ENCODE measurements at regions not wholly inside any gene's neighbourhood (a gene's known extent, or its start where the extent isn't known, plus 50 kb on each side); places are given as distances from the start of the nearest gene placed in this dataset.

DNA sequence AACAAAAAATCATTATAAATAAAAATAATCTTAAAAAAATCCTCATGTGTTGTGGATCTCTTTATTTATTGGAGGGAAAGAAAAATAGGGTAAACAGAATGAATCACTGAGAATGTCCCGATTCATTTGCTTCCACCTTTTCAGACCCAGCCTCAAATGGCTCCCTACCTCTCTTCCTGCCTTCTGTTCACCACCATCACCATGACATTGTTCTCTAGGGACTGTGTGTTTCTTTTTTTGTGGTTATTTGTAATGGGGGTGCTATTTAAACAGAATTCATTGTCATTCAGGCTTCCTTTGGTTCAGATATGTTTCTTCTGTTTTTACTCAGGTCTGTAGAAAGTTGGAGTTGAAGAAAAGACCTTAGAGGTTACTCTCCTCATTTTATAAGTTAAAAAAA, 198.2 kb downstream of the KIF4B start:
- DNase-seq: no peak

DNA sequence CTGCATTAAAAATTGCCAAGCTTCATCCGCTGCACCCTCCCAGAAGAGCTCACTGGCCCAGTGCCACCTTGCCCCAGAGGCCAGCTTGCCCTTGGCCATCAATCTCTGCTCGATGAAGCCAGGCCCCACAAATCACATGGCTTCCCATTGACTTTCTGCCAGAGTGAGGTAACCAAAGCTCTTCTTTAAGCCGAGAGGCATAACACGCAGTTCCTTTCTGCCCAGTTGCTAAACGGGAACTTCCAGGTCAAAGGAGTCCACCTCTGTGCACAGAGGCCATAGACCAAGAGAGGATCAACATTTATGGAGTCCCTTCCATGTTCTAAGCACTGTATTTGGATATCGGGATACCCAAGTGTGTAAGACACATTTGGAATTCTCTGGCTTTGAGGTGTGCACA, 208.8 kb downstream of the KIF4B start:
- no peak for DNase-seq

DNA sequence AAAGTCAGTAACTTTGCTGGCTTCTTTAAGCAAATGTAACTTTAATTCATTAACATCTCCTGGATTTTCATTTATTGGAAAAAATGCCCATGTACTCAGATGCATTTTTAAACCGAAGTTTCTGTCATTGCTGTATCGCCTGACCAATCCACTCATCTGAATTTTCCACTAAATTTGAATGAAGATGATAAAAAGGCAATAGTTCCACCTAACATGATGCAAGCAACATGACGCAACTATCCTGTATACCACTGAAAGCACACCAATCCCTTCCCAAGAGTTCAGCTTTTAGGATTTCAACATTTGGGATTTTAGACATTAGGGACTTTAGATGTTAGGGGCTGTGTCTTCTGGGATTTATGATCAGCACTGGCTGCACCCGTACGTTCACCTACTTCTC, 215.6 kb downstream of the KIF4B start:
- DNase-seq: no peak

DNA sequence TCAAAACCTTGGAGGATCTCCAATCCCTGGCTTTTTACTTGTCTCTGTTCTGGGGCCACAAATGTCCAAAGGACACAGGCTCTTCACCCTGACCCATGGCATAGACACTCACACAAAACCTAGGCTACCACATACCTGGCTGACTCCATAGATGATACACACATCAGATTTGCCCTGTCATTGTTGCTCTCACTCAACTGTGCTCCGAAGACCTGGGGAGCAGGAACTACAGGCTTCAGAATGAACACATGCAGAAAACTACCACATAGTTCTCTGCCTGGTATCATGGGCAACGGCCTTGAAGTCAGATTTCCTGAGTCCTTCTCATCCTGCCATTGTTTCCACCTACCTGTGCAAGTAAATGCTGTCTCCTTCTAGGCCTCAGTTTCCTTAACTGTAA, 226.2 kb downstream of the KIF4B start:
- no peak for DNase-seq

DNA sequence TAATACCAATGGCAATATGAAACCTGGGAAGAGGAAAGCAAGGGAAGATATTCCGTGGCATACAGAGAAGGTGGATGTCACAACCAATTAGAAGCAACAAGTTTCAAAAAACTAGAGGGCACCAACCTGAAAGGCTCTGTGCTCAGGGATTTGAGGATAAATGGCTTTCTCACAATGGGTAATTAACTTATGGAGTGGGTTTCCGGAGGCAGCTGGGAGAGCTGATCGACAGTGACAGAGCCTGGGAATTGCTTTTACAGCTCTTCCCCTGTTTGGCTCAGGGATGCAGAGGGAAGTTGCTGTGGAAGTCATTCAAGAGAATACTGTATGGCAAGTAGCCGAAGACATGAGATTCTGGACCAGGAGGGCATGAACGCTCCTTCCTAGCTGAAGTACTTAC, 237.0 kb downstream of the KIF4B start:
- no peak for DNase-seq

DNA sequence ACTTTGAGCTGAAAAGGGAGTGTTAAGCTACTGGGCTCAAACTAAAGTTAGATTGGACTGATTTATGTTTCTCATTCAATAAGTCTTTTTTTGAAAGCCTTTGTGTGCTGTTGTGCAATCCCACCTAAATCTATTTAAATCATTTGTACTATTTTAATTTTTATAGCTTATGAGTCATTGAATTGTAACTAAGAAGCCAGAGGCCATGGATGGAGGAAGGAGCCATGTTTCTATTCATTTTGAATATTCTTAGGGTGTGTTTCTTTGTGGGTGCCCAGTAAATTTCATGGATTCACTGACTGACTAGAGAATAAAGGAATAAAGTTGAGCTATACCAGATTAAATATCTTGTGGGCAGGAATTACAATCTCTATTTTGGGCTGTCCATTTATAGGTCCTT, 238.5 kb downstream of the KIF4B start:
- no peak for DNase-seq

DNA sequence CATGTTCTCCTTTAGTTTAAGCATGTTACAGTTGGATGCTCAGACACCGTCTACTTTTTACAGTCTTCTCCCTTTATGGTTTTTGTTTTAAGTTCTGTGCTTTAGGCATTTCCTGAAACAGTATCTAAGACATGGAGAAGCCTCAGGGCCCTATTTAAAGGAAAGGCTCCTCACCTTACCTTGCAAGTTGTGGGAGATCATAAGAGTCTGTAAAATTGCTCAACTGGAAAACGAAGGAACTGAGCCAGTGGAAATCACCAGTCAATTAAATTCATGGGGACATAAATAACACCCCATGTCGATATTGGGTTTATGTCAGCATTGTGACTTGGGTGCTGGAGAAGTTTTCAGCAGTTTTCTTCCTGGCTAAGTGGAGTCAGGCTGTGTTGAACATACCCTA, 239.2 kb downstream of the KIF4B start:
- DNase-seq: no peak

DNA sequence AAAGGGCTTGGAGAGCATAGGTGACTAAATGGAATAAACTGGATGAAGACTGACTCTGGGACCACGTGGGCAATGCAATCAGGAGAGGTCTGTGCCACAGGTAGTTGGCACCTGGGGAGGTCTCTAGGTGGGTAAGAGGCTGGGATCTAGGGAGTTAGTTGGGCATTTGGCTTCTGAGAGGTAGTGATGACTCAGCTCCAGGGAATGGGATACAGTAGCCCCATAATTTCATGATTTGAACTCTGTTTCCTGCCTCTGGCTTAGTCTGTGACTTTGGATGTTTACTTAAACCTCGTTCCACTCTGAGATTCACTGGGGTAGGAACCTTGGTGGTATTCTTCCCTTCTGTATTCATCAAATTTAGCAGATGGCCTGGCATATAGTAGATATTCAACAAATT, 240.8 kb downstream of the KIF4B start:
- DNase-seq: no peak

DNA sequence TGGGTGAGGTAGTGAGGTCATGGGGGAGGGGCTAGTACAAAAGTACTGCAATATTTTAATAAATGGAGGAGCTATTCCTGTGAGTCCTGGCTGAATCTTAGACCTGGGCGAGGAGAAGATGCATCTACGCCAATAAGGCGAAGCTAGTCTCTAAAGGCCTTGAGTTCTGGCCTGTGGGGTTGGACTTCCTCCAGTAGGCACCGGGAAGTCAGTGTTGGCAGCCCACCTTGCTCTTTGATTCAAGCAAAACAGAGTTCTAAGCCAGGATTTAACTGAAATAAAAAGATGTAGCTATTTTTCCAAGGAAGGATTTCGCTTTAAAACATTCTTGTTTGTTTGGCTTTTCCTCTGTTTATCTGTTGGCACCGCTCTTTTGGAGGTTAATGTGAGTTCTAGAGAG, 244.6 kb downstream of the KIF4B start:
- DNase-seq: no peak

DNA sequence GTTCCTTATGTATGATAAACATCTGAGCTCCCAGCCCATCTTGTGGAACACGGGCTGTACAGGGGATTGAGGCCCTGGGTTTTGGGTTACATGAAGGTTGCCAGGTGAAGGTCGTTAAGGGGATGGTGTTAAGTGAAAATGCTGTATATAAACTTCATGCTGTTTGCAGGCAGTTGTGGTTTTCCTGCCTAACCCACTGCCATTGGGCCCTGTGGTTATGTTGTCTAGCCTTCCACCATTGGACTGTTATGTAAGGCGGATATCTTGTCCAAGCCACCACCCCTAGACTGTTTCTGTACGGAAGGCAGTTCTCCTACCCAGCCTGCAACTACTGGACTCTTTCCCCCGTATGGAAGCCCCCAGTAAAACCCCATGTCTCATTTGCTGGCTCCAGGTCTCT, 246.1 kb downstream of the KIF4B start:
- DNase-seq: no peak

DNA sequence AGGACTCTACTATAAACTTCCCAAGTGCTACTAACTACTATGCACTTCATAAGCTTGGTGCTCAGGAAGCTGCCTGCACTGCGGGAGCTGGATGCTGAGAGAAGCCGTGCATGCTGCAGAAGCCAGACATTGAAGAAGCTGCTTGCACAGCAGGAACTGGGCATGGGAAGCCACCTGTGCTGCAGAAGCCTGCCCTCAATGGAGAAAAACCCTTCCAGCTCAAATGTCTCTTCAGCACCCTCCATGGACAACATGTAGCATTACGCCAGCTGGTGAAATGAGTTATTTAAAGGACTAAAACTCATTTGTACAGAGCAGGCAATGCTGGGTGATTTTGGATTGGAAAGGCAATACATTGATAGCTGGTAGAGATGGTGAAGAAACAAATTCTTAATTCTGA, 247.2 kb downstream of the KIF4B start:
- DNase-seq: no peak

DNA sequence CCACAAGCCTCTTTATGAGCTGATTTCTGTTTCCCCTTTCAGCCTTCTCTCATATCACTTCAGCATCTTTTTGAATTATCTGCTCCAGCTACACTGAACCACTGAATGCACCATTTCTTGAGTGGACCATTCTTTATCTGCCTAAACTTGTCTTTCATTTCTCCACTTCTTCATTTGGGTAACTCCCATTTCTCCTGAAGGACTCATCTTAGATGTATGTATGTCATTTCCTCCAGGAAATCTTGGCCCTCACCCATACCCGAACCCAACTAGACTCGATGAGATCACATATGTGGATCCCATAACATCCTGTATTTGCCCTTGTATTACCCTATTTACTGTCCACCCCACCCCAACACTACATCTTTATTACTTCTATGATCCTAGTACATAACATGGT, 249.8 kb downstream of the KIF4B start:
- DNase-seq: no peak

DNA sequence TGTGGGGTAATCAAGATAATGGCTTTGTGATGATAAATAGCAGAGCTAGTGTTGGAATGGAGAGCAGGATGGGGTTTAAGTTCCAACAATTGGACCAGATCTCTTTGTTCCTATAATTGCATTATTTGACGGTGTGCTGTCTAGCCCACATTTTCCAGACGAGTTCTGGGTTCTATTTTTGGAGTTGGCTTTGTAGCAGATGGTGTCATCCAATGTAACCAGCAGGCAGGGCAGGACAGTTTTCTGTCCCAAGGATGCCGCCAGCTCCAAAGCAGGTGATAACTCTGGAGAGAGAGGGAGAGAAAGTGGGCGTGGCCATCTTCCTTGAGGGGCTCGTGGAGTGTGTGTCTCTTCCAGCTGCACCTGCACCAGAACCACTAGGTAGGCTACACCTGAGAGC, 251.3 kb downstream of the KIF4B start:
- DNase-seq: no peak

DNA sequence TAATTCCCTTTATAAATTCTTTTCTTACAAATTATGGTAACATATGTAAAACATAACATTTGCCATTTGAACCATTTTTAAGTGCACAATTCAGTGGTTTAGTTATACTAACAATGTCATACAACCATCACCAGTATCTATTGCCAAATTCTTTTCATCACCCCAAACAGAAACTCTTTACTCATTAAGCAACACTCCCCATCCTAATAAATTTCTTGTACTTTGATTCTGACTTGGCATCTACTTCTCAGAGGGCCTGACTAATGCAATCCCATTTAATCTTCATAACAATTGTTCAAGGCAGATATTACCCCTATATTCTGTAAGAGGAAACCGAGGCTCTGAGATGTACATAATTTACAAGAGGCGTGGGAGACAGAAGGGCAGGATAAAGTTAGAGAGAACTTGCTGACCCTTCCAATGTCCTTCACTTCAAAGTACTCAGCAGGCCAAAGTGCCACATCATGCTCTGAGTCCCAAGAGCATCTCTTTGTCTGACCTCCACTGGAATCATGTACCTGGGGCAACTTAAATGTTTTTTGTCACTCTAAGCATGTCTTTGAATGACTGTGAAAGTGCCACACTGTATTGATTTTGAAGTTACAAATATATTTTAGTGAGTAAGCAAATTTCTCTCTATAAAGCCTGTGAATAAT, 255.3 kb downstream of the KIF4B start:
- DNase-seq: no peak

DNA sequence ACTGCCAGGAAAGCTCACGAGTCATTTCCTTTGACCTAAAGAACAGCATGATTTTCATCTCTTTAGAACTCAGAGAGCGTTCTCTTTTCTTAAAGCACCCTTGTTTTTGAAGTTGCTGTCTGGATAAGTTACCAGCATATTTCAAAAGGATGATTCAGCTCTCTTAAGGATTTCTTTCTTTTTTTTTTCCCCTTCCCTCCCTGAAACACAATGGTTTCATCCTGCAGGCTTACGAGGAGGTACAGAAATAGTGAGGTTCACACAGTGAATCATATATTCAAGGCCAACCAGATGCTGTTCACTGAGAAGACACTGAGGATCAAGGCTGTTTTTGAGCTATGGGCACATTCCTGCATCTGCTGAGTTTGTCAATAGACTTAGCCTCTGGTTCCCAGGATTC, 257.2 kb downstream of the KIF4B start:
- no peak for DNase-seq

DNA sequence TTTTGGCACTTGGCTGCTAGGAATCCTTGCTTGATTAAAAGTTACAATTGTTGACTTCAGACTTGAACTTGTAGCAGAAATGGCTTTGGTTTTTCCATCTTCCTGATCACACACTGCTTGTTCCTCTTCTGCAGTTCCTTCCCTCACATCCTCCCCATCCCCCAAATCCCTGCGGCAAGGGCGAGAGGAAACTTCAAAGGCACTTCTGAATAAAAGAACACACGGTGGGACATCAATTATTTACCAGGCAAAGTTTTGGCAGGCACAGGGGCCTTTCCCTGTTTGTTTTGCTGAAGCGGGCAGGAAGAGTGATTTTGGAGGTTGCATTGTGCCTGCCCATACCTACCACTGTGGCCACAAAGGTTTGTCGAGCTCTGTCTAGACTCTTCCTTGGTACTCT, 260.9 kb downstream of the KIF4B start:
- no peak for DNase-seq

DNA sequence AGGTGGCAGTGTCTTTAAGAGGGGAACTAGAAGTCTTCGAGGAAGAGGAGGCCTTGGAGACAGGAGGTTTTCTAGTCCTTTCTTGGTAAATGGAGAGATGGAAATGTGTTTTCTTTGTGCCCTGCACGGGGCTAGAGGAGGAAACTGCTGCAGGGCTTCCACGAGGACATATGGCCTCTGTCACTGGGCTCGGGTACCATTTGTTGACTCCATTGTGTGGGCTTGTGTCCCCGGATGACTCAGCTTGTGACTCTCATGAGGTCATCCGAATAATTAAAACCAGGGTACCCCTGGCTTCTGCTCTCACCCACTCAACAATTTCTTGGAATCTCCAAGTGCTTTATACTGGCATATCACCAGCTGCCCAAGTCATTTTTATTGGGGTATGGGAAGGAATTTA, 261.7 kb downstream of the KIF4B start:
- DNase-seq: no peak

DNA sequence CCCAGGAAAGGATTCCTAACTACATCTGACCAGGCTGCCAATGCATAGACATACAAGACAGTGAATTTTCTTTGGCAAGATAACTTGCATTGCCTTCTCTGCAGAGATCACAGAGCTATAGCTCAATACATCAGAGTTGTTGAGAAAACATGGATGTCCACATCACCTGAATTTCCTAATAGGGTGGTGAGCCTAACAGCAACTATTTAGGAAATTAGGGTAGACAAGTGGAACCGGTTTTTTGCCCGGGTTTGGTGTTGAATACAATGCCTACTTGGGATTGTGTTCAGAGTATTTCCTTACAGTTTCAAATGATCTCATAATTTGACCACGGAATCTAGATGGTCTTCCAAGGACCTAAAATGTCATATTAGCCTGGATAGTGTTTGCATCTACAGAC, 262.7 kb downstream of the KIF4B start:
- DNase-seq: no peak

DNA sequence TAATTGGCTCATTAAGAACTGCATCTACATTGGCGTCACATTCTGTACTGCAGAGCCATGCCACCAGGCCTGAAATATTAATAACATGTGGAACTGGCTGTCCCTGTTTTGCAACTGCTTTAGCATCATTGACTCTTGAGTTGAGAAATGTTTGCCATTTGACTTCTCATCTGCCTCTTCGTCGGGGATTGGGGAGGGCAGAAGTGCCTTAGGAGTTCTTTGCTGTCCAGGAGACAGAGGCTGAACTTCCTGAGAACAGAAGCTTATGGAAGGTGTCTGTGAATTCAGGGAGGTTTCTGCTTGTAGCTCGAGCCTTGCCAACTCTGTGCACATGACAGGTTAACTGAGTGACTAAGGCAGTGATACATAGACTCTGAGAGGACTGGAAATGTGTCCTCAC, 265.0 kb downstream of the KIF4B start:
- DNase-seq: no peak

DNA sequence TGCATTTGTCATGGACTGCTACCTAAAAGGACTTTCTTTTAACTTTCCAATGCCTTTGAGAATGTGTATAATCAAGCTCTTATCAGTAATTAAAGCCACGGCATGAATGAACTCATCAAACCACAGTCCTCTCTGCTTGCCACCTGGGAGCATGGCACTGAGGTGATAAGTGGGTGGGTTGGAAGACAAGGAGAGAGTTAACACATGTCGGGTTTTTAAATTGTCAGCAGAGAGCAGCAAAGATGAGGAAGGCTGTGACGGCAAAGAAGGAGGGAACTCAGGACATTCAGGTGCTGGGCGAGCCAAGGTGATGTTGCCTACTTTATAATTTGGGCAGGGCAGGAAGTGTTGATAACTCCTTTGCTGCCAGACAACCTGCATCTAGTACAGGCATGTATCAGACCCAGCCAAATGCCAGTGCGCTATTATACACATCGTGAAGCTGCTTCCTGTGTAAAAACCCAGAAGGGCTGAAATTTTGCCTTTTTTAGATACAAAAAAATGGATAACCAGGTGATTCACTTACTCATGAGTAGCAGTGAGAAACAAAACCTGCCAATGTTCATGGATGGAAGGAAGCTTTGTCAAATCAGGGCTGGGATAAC, 269.1 kb downstream of the KIF4B start:
- DNase-seq: no peak

DNA sequence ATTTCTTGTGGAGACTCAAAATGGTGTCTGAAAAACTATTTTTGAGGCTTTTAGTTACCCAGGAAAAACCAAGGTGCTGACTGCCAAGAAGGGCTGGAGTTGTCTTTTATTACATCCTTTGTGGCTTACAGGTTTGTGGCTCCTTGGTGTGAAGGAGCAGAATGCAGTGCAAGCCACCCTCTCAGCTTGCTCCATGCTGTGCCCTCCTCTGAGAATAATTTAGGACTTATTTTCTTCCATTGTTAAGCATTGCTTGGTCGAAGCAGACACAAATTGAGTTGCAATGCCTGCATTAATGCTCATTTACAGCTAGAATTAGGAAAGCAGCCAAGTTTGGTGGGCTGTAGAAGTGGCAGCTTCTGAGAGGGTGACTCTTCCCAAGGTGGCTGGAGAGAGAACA, 272.2 kb downstream of the KIF4B start:
- no peak for DNase-seq

DNA sequence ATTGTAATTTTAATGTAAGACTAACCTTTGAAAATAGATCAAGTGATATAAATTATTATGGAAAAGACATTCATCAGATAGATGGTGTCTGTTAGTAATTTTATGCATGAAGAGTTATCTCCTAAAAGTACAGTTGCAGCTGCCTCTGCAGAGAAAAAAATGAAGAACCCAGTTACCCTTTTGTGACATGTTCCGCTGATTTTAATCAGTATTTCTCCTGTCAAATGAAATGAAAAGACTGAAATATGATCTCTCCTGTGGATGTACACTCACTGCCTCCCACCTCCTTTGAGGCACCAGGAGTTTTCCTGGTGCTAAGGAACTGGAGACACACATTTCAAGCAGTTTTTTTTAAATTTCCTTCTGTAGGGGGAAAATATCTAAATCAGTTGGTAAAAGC, 277.4 kb downstream of the KIF4B start:
- DNase-seq: no peak

DNA sequence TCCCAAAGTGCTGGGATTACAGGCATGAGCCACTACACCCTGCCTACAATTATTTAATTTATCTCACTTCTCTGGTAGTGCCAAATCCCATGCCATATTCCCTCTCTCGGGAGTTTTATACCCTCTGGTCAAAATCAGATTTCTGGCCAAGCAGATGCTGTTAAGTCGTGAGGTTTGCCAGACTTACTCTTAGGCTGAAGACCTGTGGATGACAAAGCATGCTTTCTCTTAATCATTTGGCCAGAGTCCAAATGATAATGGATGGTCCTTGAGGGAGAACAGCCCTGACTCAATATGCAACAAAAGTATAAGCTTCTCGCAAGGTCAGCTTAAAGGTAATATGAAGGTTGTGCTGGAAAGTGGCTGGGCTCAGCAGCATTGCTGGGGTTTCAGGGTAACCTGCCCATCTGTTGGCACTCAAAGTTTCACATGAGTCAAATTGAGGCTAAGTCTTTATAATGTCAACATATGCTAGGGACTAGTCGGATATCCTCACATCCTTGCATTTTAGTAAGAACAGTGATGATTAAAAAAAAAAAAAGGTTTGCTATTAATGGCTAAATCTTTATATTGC, 280.1 kb downstream of the KIF4B start:
- DNase-seq: no peak

DNA sequence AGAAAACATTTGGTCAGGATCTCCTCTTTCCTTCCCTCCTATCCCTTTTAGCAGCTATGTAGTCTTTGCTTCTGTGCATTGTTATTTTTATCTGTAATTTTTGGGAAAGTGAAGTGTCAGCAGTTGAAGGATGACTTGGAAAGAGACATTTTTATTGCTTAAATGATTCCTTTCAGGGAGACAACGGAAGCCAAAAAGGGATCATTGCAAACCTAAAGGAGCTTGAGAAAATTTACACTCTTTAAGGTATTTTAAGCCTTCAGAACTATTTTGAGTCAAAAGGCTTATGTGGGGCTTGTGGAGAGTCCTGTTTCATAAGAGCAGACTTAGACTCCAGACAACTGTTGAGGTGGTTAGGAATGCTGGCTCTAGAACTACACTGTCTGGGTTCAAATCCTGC, 281.6 kb downstream of the KIF4B start:
- no peak for DNase-seq

DNA sequence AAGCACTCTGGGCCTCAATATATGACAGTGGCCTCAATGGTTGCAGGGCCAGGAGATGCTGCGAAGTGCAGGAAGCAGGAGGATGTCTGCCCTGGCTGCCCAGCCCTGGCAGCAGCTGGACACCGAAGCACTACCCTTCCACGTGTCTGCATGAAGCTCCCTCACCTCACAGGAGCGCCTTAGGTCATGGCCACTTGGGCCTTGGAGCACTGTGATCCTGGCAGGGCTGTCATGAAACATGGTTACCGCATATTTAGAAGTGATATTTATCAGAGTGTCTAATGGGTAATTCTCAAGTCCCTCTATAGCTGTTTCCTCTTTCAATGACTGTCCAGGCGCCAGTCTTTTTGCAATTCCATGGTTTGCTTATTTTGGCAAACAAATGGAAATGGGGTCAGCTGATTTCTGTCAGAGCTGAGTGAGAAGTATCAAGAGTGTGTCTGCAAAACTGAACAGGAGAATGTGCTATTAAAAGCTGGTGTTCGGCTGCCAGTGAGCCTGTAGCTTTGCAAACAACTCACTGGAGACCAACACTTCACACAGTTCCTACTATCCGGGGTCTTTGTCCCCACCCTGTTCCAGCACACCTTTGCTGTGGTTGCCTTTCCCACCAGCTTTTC, 285.9 kb downstream of the KIF4B start:
- no peak for DNase-seq
